H1 (cell line): ENCODE measurements at regions not wholly inside any gene's neighbourhood (a gene's known extent, or its start where the extent isn't known, plus 50 kb on each side); places are given as distances from the start of the nearest gene placed in this dataset.

ENCODE experiments used
- CTCF ChIA-PET: fragments of 300-600 bp; sonication (Branson Sonifier 250); formaldehyde crosslinking; loops from one replicate; lab custom pipeline; 2021; ENCODE audit not compliant: partially characterized antibody; lab: Charles Lee
- POLR2A ChIA-PET: fragments of 300-600 bp; sonication (Branson Sonifier 250); formaldehyde crosslinking; loops from one replicate; lab custom pipeline; 2021; ENCODE audit warnings: inconsistent platforms; ENCODE audit not compliant: partially characterized antibody; lab: Charles Lee
- DNase-seq, 2 experiments: peaks; one replicate each; pipeline versions ENCODE4 v3.0.0 to v3.0.0-alpha.2; 2010 to 2022; ENCODE audit warnings: low spot score in 2 of 2, low read depth in 1 of 2, mixed read lengths in 1 of 2
- FAIRE-seq: peaks from 2 replicates; lab custom pipeline; 2011; peaks lifted over from hg19 to GRCh38; lab: Jason Lieb, UNC
- H2AFZ ChIP-seq: 2 replicates; pipeline ENCODE4 v1.8.1; 2012; ENCODE audit warnings: low read length, inconsistent platforms
- H2AK5ac ChIP-seq: 2 replicates; pipeline ENCODE4 v1.6.1; 2013; ENCODE audit warnings: low read depth, low read length
- H2BK120ac ChIP-seq: replicated peaks from 2 replicates; pipeline ENCODE3; 2013; ENCODE audit warnings: low read depth, low read length, inconsistent platforms
- H2BK12ac ChIP-seq: 2 replicates; pipeline ENCODE4 v1.6.1; 2013; ENCODE audit warnings: low read depth, low read length
- H2BK15ac ChIP-seq: 2 replicates; pipeline ENCODE4 v1.6.1; 2013; ENCODE audit warnings: low read length
- H2BK20ac ChIP-seq: 2 replicates; pipeline ENCODE4 v1.6.1; 2013; ENCODE audit warnings: low read length
- H2BK5ac ChIP-seq: 2 replicates; pipeline ENCODE4 v1.6.1; 2013; ENCODE audit warnings: low read depth, low read length
- H3K14ac ChIP-seq: 2 replicates; pipeline ENCODE4 v1.6.1; 2013; ENCODE audit warnings: inconsistent platforms; ENCODE audit not compliant: insufficient read length
- H3K18ac ChIP-seq: 2 replicates; pipeline ENCODE4 v1.6.1; 2013; ENCODE audit warnings: low read length; ENCODE audit errors: extremely low read depth
- H3K23ac ChIP-seq: 2 replicates; pipeline ENCODE4 v1.6.1; 2013; ENCODE audit warnings: inconsistent platforms; ENCODE audit not compliant: insufficient read length
- H3K23me2 ChIP-seq: 2 replicates; pipeline ENCODE4 v1.6.1; 2013; ENCODE audit warnings: low read depth, low read length
- H3K27ac ChIP-seq: 2 replicates; pipeline ENCODE4 v1.6.1; 2011; ENCODE audit warnings: low read depth, low read length, inconsistent platforms
- H3K27me3 ChIP-seq, 4 experiments: replicated peaks in 1 of 4; 1 replicate in 1 of 4; 2 replicates in 3 of 4; pipeline versions ENCODE4 v1.6.1 to v1.8.1; 2011 to 2013; ENCODE audit warnings: low read length in 3 of 4, mild to moderate bottlenecking in 3 of 4, inconsistent platforms in 2 of 4, mixed read lengths in 2 of 4, moderate library complexity in 1 of 4; ENCODE audit not compliant: control insufficient read depth in 3 of 4, insufficient read depth in 3 of 4; ENCODE audit errors: extremely low read depth in 1 of 4
- H3K36me3 ChIP-seq, 4 experiments: 2 replicates each; pipeline versions ENCODE4 v1.6.1 to v1.8.1; 2011 to 2013; ENCODE audit warnings: mild to moderate bottlenecking in 4 of 4, low read length in 3 of 4, moderate library complexity in 2 of 4, control low read depth in 1 of 4, inconsistent platforms in 1 of 4; ENCODE audit not compliant: insufficient read depth in 4 of 4, control insufficient read depth in 2 of 4
- H3K4ac ChIP-seq: replicated peaks from 2 replicates; pipeline ENCODE3; 2013; ENCODE audit warnings: low read length, low read depth, mixed read lengths, inconsistent platforms; ENCODE audit not compliant: insufficient read length
- H3K4me1 ChIP-seq, 4 experiments: replicated peaks in 1 of 4; 1 replicate in 1 of 4; 2 replicates in 3 of 4; pipeline versions ENCODE4 v1.6.1 to v1.8.1; 2011 to 2013; ENCODE audit warnings: low read length in 3 of 4, inconsistent platforms in 2 of 4, mixed read lengths in 1 of 4; ENCODE audit not compliant: insufficient read depth in 4 of 4, control insufficient read depth in 3 of 4
- H3K4me2 ChIP-seq, 2 experiments: 2 replicates each; pipeline versions ENCODE4 v1.6.1 to v1.8.1; 2011 to 2013; ENCODE audit warnings: low read depth in 2 of 2, low read length in 2 of 2, control low read depth in 1 of 2, inconsistent platforms in 1 of 2, mild to moderate bottlenecking in 1 of 2; ENCODE audit not compliant: insufficient read depth in 1 of 2
- H3K4me3 ChIP-seq, 4 experiments: fragments of 200-600, 300-600 bp in 1 of 4; sonication (generic), shearing (Covaris generic), sonication (Bioruptor Twin) in 1 of 4; 2 replicates each; pipeline versions ENCODE4 v1.5.1 to v1.8.1; 2011 to 2016; ENCODE audit warnings: low read length in 4 of 4, low read depth in 3 of 4, control low read depth in 2 of 4, inconsistent platforms in 2 of 4, mild to moderate bottlenecking in 2 of 4, mixed read lengths in 1 of 4, moderate library complexity in 1 of 4; ENCODE audit not compliant: insufficient read depth in 2 of 4; ENCODE audit errors: extremely low read depth in 1 of 4
- H3K56ac ChIP-seq: replicated peaks from 2 replicates; pipeline ENCODE3; 2013; ENCODE audit warnings: low read depth, mild to moderate bottlenecking, mixed read lengths, low read length, inconsistent platforms; ENCODE audit not compliant: insufficient read length
- H3K79me1 ChIP-seq: 2 replicates; pipeline ENCODE4 v1.6.1; 2013; ENCODE audit warnings: low read depth, low read length, control low read depth
- H3K79me2 ChIP-seq, 2 experiments: 2 replicates each; pipeline versions ENCODE4 v1.6.1 to v1.8.1; 2012 to 2013; ENCODE audit warnings: low read length in 2 of 2, mild to moderate bottlenecking in 2 of 2, inconsistent platforms in 1 of 2; ENCODE audit not compliant: insufficient read depth in 2 of 2, control insufficient read depth in 1 of 2
- H3K9ac ChIP-seq, 4 experiments: replicated peaks in 1 of 4; 1 replicate in 1 of 4; 2 replicates in 3 of 4; pipeline versions ENCODE4 v1.6.1 to v1.8.1; 2011 to 2013; ENCODE audit warnings: low read depth in 3 of 4, low read length in 3 of 4, control low read depth in 2 of 4, mild to moderate bottlenecking in 2 of 4, moderate library complexity in 2 of 4, inconsistent platforms in 1 of 4; ENCODE audit errors: extremely low read depth in 1 of 4
- H3K9me3 ChIP-seq, 2 experiments: 2 replicates each; pipeline versions ENCODE4 v1.6.1 to v1.8.1; 2012 to 2013; ENCODE audit warnings: mild to moderate bottlenecking in 2 of 2, moderate library complexity in 2 of 2, control low read depth in 1 of 2, inconsistent platforms in 1 of 2, low read depth in 1 of 2, low read length in 1 of 2, mixed read lengths in 1 of 2; ENCODE audit not compliant: insufficient read depth in 2 of 2
- H4K20me1 ChIP-seq, 2 experiments: replicated peaks in 1 of 2; 2 replicates each; pipeline versions ENCODE3 to v1.8.1; 2011 to 2013; ENCODE audit warnings: inconsistent platforms in 2 of 2, low read length in 2 of 2, mild to moderate bottlenecking in 1 of 2; ENCODE audit not compliant: insufficient read depth in 2 of 2, control insufficient read depth in 1 of 2
- H4K5ac ChIP-seq: 2 replicates; pipeline ENCODE4 v1.6.1; 2013; ENCODE audit warnings: low read length, low read depth, mixed read lengths, inconsistent platforms; ENCODE audit not compliant: insufficient read length
- H4K8ac ChIP-seq: 2 replicates; pipeline ENCODE4 v1.8.0; 2013; ENCODE audit warnings: mild to moderate bottlenecking, moderate library complexity, low read length, inconsistent platforms; ENCODE audit not compliant: insufficient read depth; ENCODE audit errors: extremely low read depth
- H4K91ac ChIP-seq: replicated peaks from 2 replicates; pipeline ENCODE3; 2013; ENCODE audit warnings: low read length, mixed read lengths, inconsistent platforms; ENCODE audit not compliant: insufficient read length
- BRCA1 ChIP-seq: IDR thresholded peaks from 2 replicates; pipeline ENCODE4 v1.6.1; 2012; ENCODE audit warnings: low read depth, low read length, improper control_type of control experiment
- CBX5 ChIP-seq: fragments of 300-800, 300-1000 bp; sonication (generic); IDR thresholded peaks from 2 replicates; pipeline ENCODE4 v1.7.1; 2016; ENCODE audit warnings: antibody characterized with exemption, low read length, low read depth
- CEBPB ChIP-seq: IDR thresholded peaks from 2 replicates; pipeline ENCODE4 v1.6.1; 2012; ENCODE audit warnings: low read depth, low read length
- JUND ChIP-seq: IDR thresholded peaks from 2 replicates; pipeline ENCODE4 v1.6.1; 2011; ENCODE audit warnings: mild to moderate bottlenecking, improper control_type of control experiment, low read length
- SP4 ChIP-seq: IDR thresholded peaks from 2 replicates; pipeline ENCODE4 v1.6.1; 2012; ENCODE audit warnings: low read length, inconsistent platforms
- TCF12 ChIP-seq: IDR thresholded peaks from 2 replicates; pipeline ENCODE4 v1.6.1; 2011; ENCODE audit warnings: low read depth, mild to moderate bottlenecking, low read length
- WGBS, 2 experiments: shearing (Covaris generic) in 1 of 2; methylation state at CpG; one replicate each; pipeline versions ENCODE4 v1.1.6 to v1.1.7; 2013 to 2015; ENCODE audit warnings: low lambda C conversion rate in 2 of 2, mixed read lengths in 2 of 2, inconsistent platforms in 1 of 2, low coverage in 1 of 2, missing lambda C conversion rate in 1 of 2; ENCODE audit not compliant: insufficient replicate concordance in 2 of 2, insufficient coverage in 1 of 2, insufficient read length in 1 of 2; ENCODE audit errors: extremely low coverage in 1 of 2, missing lambda C conversion rate in 1 of 2; 5-methylcytosine and 5-hydroxymethylcytosine counted together

GRCh38 chr10:128587689-128588088, 461.5 kb upstream of the MKI67 start:
- H4K91ac ChIP-seq: no peak overlapping the region
- no peak overlapping the region for H2BK120ac ChIP-seq
- no peak overlapping the region for H2BK15ac ChIP-seq
- no peak for FAIRE-seq
- 89% methylated on average over 3 of the region's 3 CpGs; no CpG with 5 or more reads in 1 of the 2 experiments for WGBS, 2 experiments
- H3K27me3 ChIP-seq: no peaks in the 10 kb centered on the region
- peaks cover 0 to 3% of the 10 kb centered on the region in 2 experiments; a peak in 2 of 4 replicates for H3K9me3 ChIP-seq
- no peak overlapping the region for H2AK5ac ChIP-seq
- H3K4me3 ChIP-seq: no peak overlapping the region
- no peak overlapping the region for H3K27ac ChIP-seq
- no peak overlapping the region for H4K5ac ChIP-seq
- H3K56ac ChIP-seq: no peak overlapping the region
- no peak overlapping the region for H4K8ac ChIP-seq
- H3K14ac ChIP-seq: no peak overlapping the region
- ChIA-PET CTCF (no interaction called here), POLR2A (no interaction called here)
- no peaks in the 10 kb centered on the region for H3K79me2 ChIP-seq
- H2BK12ac ChIP-seq: no peak overlapping the region
- no peak overlapping the region for H2BK20ac ChIP-seq
- no peak overlapping the region for H3K4ac ChIP-seq
- H3K4me2 ChIP-seq: no peak overlapping the region
- no peak overlapping the region for H3K23ac ChIP-seq
- H4K20me1 ChIP-seq: no peaks in the 10 kb centered on the region
- no peaks in the 10 kb centered on the region for H3K23me2 ChIP-seq
- H3K4me1 ChIP-seq: no peaks in the 10 kb centered on the region
- no peak for DNase-seq
- H3K79me1 ChIP-seq: no peaks in the 10 kb centered on the region
- H3K9ac ChIP-seq: no peak overlapping the region
- H2AFZ ChIP-seq: no peak overlapping the region
- H3K18ac ChIP-seq: no peak overlapping the region
- H3K36me3 ChIP-seq: no peaks in the 10 kb centered on the region
- H2BK5ac ChIP-seq: no peak overlapping the region
- TF ChIP-seq JUND (no peak), SP4 (no peak), BRCA1 (no peak), CEBPB (no peak), TCF12 (no peak), CBX5 (no peak)
